Trophoblast cell (in vitro differentiated cells and primary cell): ENCODE measurements at regions not wholly inside any gene's neighbourhood (a gene's known extent, or its start where the extent isn't known, plus 50 kb on each side); places are given as distances from the start of the nearest gene placed in this dataset.

ENCODE experiments used
- DNase-seq, 2 donors: peaks; one replicate each; pipeline ENCODE4 v3.0.0-alpha.2; 2016
- H2AFZ ChIP-seq: 2 replicates; pipeline ENCODE4 v1.6.1; 2013; ENCODE audit warnings: low read length, moderate library complexity, mild to moderate bottlenecking; ENCODE audit not compliant: insufficient read depth, poor library complexity
- H2AK5ac ChIP-seq: 2 replicates; pipeline ENCODE4 v1.6.1; 2013; ENCODE audit warnings: mild to moderate bottlenecking, low read length
- H2BK120ac ChIP-seq: 2 replicates; pipeline ENCODE4 v1.6.1; 2013; ENCODE audit warnings: low read length, mild to moderate bottlenecking, moderate library complexity; ENCODE audit not compliant: insufficient read depth, poor library complexity
- H2BK12ac ChIP-seq: 2 replicates; pipeline ENCODE4 v1.6.1; 2013; ENCODE audit warnings: mild to moderate bottlenecking, low read length, moderate library complexity
- H2BK5ac ChIP-seq: 2 replicates; pipeline ENCODE4 v1.6.1; 2013; ENCODE audit warnings: low read length, low read depth, moderate library complexity, mild to moderate bottlenecking; ENCODE audit not compliant: poor library complexity
- H3K14ac ChIP-seq: 2 replicates; pipeline ENCODE4 v1.6.1; 2013; ENCODE audit warnings: mild to moderate bottlenecking, low read length
- H3K18ac ChIP-seq: 2 replicates; pipeline ENCODE4 v1.6.1; 2013; ENCODE audit warnings: mild to moderate bottlenecking, low read length
- H3K23ac ChIP-seq: 2 replicates; pipeline ENCODE4 v1.6.1; 2013; ENCODE audit warnings: low read length
- H3K27ac ChIP-seq: 2 replicates; pipeline ENCODE4 v1.5.1; 2013; ENCODE audit warnings: low read depth, mild to moderate bottlenecking, inconsistent platforms, low read length, moderate library complexity
- H3K27me3 ChIP-seq: 2 replicates; pipeline ENCODE4 v1.6.1; 2013; ENCODE audit warnings: inconsistent platforms, mild to moderate bottlenecking, low read length, moderate library complexity; ENCODE audit not compliant: insufficient read depth
- H3K36me3 ChIP-seq, 2 experiments: 1 replicate in 1 of 2; 2 replicates in 1 of 2; pipeline ENCODE4 v1.6.1; 2013; ENCODE audit warnings: low read length in 2 of 2, mild to moderate bottlenecking in 2 of 2, moderate library complexity in 1 of 2; ENCODE audit not compliant: insufficient read depth in 2 of 2, control insufficient read depth in 1 of 2
- H3K4ac ChIP-seq: 2 replicates; pipeline ENCODE4 v1.6.1; 2013; ENCODE audit warnings: low read depth, mild to moderate bottlenecking, low read length, moderate library complexity
- H3K4me1 ChIP-seq, 2 experiments: 1 replicate in 1 of 2; 2 replicates in 1 of 2; pipeline ENCODE4 v1.6.1; 2013; ENCODE audit warnings: low read length in 2 of 2, mild to moderate bottlenecking in 2 of 2, moderate library complexity in 1 of 2; ENCODE audit not compliant: insufficient read depth in 2 of 2, control insufficient read depth in 1 of 2
- H3K4me2 ChIP-seq: 2 replicates; pipeline ENCODE4 v1.6.1; 2013; ENCODE audit warnings: inconsistent platforms, mild to moderate bottlenecking, low read length, moderate library complexity
- H3K4me3 ChIP-seq: 2 replicates; pipeline ENCODE4 v1.5.1; 2013; ENCODE audit warnings: mild to moderate bottlenecking, low read depth, low read length, inconsistent platforms
- H3K79me1 ChIP-seq: one replicate; pipeline ENCODE4 v1.6.1; 2013; ENCODE audit warnings: low read length
- H3K79me2 ChIP-seq: 2 replicates; pipeline ENCODE4 v1.6.1; 2013; ENCODE audit warnings: low read length, mild to moderate bottlenecking; ENCODE audit not compliant: control insufficient read depth, insufficient read depth, poor library complexity
- H3K9ac ChIP-seq: 2 replicates; pipeline ENCODE4 v1.6.1; 2013; ENCODE audit warnings: mild to moderate bottlenecking, low read length
- H3K9me3 ChIP-seq: 2 replicates; pipeline ENCODE4 v1.6.1; 2013; ENCODE audit warnings: low read depth, mild to moderate bottlenecking, control low read depth, inconsistent platforms, low read length; ENCODE audit not compliant: insufficient read depth
- H4K12ac ChIP-seq: 2 replicates; pipeline ENCODE4 v1.6.1; 2013; ENCODE audit warnings: low read depth, mild to moderate bottlenecking, low read length, moderate library complexity
- H4K8ac ChIP-seq: 2 replicates; pipeline ENCODE4 v1.6.1; 2013; ENCODE audit warnings: low read depth, mild to moderate bottlenecking, low read length, moderate library complexity
- H4K91ac ChIP-seq: one replicate; pipeline ENCODE4 v1.6.1; 2013; ENCODE audit warnings: low read depth, mild to moderate bottlenecking, low read length, moderate library complexity
- WGBS: extraction: QIAGEN DNeasy Blood & Tissue Kit; methylation state at CpG from one replicate; pipeline ENCODE4 v1.1.7; 2013; ENCODE audit warnings: missing lambda C conversion rate; ENCODE audit not compliant: insufficient read length, insufficient coverage; ENCODE audit errors: extremely low coverage; 5-methylcytosine and 5-hydroxymethylcytosine counted together

GRCh38 chr1:116252271-116252670 lies 120.8 kb upstream of the ATP1A1 start:
- no peaks in the 10 kb centered on the region for H3K27me3 ChIP-seq
- no peaks in the 10 kb centered on the region for H3K9me3 ChIP-seq
- no peak overlapping the region for H3K4me3 ChIP-seq
- H4K12ac ChIP-seq, result no peak overlapping the region
- no peak overlapping the region for H3K9ac ChIP-seq
- no peaks in the 10 kb centered on the region for H3K4me1 ChIP-seq
- no peak overlapping the region for H4K8ac ChIP-seq
- no peak overlapping the region for H3K27ac ChIP-seq
- H3K23ac ChIP-seq, result no peak overlapping the region
- no peaks in the 10 kb centered on the region for H3K79me1 ChIP-seq
- no peaks in the 10 kb centered on the region for H3K36me3 ChIP-seq
- no peak overlapping the region for H3K14ac ChIP-seq
- no peak overlapping the region for H4K91ac ChIP-seq
- H2BK12ac ChIP-seq, result no peak overlapping the region
- H2AK5ac ChIP-seq, result no peak overlapping the region
- H3K4ac ChIP-seq, result no peak overlapping the region
- no peak overlapping the region for H2BK120ac ChIP-seq
- no peaks in the 10 kb centered on the region for H3K79me2 ChIP-seq
- WGBS, result no CpG with 5 or more reads among the region's 1 CpG
- H3K18ac ChIP-seq, result no peak overlapping the region
- no peak overlapping the region for H2AFZ ChIP-seq
- H2BK5ac ChIP-seq, result no peak overlapping the region
- no peak for DNase-seq
- no peak overlapping the region for H3K4me2 ChIP-seq

GRCh38 chr1:116252785-116253184 lies 120.3 kb upstream of the ATP1A1 start:
- Histone ChIP-seq H2AK5ac (no peak overlapping the region), H3K14ac (no peak overlapping the region), H4K12ac (no peak overlapping the region), H2BK12ac (no peak overlapping the region), H3K79me1 (no peaks in the 10 kb centered on the region), H3K18ac (no peak overlapping the region), H3K23ac (no peak overlapping the region), H3K27ac (no peak overlapping the region), H3K79me2 (no peaks in the 10 kb centered on the region), H2BK120ac (no peak overlapping the region), H3K4ac (no peak overlapping the region), H2BK5ac (no peak overlapping the region), H3K9me3 (no peaks in the 10 kb centered on the region), H3K9ac (no peak overlapping the region), H3K4me2 (no peak overlapping the region), H4K91ac (no peak overlapping the region), H3K4me3 (no peak overlapping the region), H3K4me1 (no peaks in the 10 kb centered on the region), H3K36me3 (no peaks in the 10 kb centered on the region), H2AFZ (no peak overlapping the region), H4K8ac (no peak overlapping the region), H3K27me3 (no peaks in the 10 kb centered on the region)
- no peak for DNase-seq

GRCh38 chr1:116253566-116254382 lies 119.3 kb upstream of the ATP1A1 start:
- Histone ChIP-seq H2BK5ac (no peak overlapping the region), H4K91ac (no peak overlapping the region), H4K12ac (no peak overlapping the region), H3K79me1 (no peaks in the 10 kb centered on the region), H3K14ac (no peak overlapping the region), H3K27ac (no peak overlapping the region), H3K27me3 (no peaks in the 10 kb centered on the region), H4K8ac (no peak overlapping the region), H3K23ac (no peak overlapping the region), H3K4me2 (no peak overlapping the region), H2AK5ac (no peak overlapping the region), H3K9ac (no peak overlapping the region), H3K9me3 (no peaks in the 10 kb centered on the region), H2BK120ac (no peak overlapping the region), H3K4ac (no peak overlapping the region), H3K4me3 (no peak overlapping the region), H3K36me3 (no peaks in the 10 kb centered on the region), H2BK12ac (no peak overlapping the region), H3K18ac (no peak overlapping the region), H3K79me2 (no peaks in the 10 kb centered on the region), H3K4me1 (no peaks in the 10 kb centered on the region), H2AFZ (no peak overlapping the region)
- WGBS, result no CpG with 5 or more reads among the region's 5 CpGs
- no peak for DNase-seq

GRCh38 chr1:116254776-116255175 lies 118.3 kb upstream of the ATP1A1 start:
- Histone ChIP-seq H2AK5ac (no peak overlapping the region), H2BK5ac (no peak overlapping the region), H3K4me1 (no peaks in the 10 kb centered on the region), H3K9ac (no peak overlapping the region), H3K27me3 (no peaks in the 10 kb centered on the region), H3K18ac (no peak overlapping the region), H4K12ac (no peak overlapping the region), H2BK12ac (no peak overlapping the region), H3K79me1 (no peaks in the 10 kb centered on the region), H3K79me2 (no peaks in the 10 kb centered on the region), H3K36me3 (no peaks in the 10 kb centered on the region), H3K9me3 (no peaks in the 10 kb centered on the region), H4K91ac (no peak overlapping the region), H2AFZ (no peak overlapping the region), H3K14ac (no peak overlapping the region), H3K4ac (no peak overlapping the region), H3K4me3 (no peak overlapping the region), H3K23ac (no peak overlapping the region), H4K8ac (no peak overlapping the region), H3K4me2 (no peak overlapping the region), H3K27ac (no peak overlapping the region), H2BK120ac (no peak overlapping the region)
- WGBS, result no CpG with 5 or more reads among the region's 1 CpG
- no peak for DNase-seq
